ENCODE measurements at regions not wholly inside any gene's neighbourhood (a gene's known extent, or its start where the extent isn't known, plus 50 kb on each side); places are given as distances from the start of the nearest gene placed in this dataset.
"Not testable (repeated sequence)": the region's sequence is repeated elsewhere in the genome, so short reads cannot be mapped to it uniquely, and the experiment has no call there.

DNA sequence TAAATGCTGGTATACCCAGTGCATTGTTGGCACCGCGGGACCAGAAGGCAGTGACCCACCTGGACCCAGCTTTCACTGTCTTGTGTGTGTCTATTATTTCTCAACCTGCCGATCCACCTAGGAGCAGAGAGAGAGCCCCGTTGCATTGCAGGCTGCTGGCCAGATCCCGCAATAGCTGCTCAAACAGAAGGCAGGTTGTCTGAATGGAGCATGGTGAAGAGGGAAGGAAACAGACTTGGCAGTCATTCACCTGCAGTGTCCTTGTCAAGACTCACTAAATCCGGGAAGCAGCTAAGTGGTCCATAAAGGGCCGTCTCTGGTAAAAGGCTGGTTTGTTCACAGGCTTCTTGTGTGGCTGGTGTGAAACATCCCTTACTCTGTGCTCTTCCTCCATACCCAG lies 552.6 kb upstream of the CDH5 start:
- not testable (repeated sequence) for H3K4me1 Mint-ChIP-seq (ENCODE audit: low read depth); H3K27me3 Mint-ChIP-seq; H3K27ac Mint-ChIP-seq; H3K36me3 Mint-ChIP-seq (ENCODE audit: low read depth); DNase-seq; H3K4me3 Mint-ChIP-seq; H3K9me3 Mint-ChIP-seq

DNA sequence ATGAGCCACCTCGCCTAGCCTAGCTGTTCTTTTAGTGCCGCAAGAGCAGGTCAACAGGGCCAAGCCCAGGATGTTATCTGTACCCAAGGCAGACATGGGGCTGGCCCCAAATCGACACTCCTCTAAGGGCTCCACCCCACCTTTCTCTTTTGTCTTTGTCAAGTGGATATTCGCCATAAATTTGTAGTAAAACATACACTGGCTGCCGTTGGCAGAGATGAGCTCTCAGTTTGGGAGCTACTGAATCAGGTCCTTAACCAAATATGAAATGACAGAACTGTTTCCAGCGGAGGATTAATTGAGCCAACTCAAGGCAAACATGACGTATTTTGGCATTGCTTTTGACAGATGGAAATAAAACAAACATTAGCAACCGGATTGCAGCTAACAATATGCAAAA lies 556.9 kb upstream of the CDH5 start:
- no peak overlapping the region for H3K4me3 Mint-ChIP-seq
- H3K9me3 Mint-ChIP-seq: no peaks in the 10 kb centered on the region
- no peak for DNase-seq
- no peaks in the 10 kb centered on the region for H3K36me3 Mint-ChIP-seq (ENCODE audit: low read depth)
- H3K4me1 Mint-ChIP-seq (ENCODE audit: low read depth): no peaks in the 10 kb centered on the region
- H3K27ac Mint-ChIP-seq: no peak overlapping the region
- H3K27me3 Mint-ChIP-seq: no peaks in the 10 kb centered on the region

DNA sequence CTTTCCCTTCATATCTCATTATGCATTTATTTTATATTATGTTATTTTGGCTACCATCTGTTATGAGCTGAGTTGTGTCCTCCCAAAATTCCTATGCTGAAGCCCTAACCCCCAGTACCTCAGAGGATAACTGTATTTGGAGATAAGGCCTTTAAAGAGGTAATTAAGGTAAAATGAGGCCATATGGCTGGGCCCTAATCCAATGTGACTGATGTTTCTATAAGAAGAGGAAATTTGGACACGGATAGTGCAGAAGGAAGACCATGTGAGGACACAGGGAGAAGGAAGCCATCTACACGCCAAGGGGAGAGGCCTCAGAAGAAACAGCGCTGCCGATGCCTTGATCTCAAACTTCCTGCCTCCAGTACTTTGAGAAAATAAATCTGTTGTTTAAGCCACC lies 557.7 kb upstream of the CDH5 start:
- Mint-ChIP-seq H3K27me3 (no peaks in the 10 kb centered on the region), H3K9me3 (no peaks in the 10 kb centered on the region), H3K36me3 (ENCODE audit: low read depth) (no peaks in the 10 kb centered on the region), H3K4me3 (no peak overlapping the region), H3K27ac (no peak overlapping the region), H3K4me1 (ENCODE audit: low read depth) (no peaks in the 10 kb centered on the region)
- DNase-seq: no peak

DNA sequence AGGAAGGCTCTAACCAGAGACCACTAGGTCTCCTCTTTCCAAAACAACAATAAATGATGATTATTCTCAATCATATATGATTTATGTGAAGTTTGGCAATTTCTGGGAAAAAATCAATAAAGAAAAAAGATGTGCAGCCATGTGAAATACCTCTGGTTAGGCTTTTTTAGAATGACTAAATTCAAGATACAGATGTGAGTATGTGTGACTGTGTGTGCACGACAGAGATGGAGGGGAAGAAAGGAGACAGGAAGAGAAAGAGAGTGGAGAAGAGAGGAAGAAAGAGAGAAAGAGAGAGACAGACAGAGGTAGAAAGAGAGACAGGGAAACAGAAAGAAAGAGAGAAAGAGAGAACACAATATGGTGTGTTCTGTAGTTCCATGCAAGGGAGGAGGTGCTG lies 558.6 kb upstream of the CDH5 start:
- DNase-seq: no peak
- Mint-ChIP-seq H3K4me3 (no peak overlapping the region), H3K4me1 (ENCODE audit: low read depth) (no peaks in the 10 kb centered on the region), H3K27me3 (no peaks in the 10 kb centered on the region), H3K9me3 (no peaks in the 10 kb centered on the region), H3K27ac (no peak overlapping the region), H3K36me3 (ENCODE audit: low read depth) (no peaks in the 10 kb centered on the region)

DNA sequence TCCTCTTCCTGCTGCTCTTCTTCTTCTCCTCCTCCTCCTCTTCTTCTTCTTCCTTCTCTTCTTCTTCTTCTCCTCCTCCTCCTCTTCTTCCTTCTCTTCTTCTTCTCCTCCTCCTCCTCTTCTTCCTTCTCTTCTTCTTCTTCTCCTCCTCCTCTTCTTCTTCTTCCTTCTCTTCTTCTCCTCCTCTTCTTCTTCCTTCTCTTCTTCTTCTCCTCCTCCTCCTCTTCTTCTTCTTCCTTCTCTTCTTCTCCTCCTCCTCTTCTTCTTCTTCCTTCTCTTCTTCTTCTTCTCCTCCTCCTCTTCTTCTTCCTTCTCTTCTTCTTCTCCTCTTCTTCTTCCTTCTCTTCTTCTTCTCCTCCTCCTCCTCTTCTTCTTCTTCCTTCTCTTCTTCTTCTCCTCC lies 560.8 kb upstream of the CDH5 start:
- H3K9me3 Mint-ChIP-seq; H3K27me3 Mint-ChIP-seq; H3K4me3 Mint-ChIP-seq; H3K27ac Mint-ChIP-seq; DNase-seq; H3K4me1 Mint-ChIP-seq (ENCODE audit: low read depth); H3K36me3 Mint-ChIP-seq (ENCODE audit: low read depth): not testable (repeated sequence)

DNA sequence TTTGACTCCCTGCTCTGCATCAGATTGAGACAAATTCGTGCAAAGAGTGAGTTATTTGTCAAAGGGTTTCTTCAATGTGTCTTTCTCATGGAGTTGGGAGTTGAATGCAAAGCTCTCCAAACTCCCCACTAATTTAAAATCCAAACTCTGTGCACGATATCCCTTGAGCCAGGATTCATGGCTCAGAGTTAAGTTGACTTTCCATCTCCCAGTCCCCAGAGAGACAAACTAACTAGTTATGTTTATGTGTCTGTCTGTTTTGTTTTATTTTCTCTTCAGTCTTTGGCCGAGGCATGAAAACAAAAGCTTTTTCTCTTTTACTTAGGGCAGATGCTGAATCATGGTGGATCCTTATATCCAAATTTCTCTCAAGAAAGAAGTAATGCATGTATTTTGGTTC lies 570.0 kb upstream of the CDH5 start:
- DNase-seq: no peak
- Mint-ChIP-seq H3K36me3 (ENCODE audit: low read depth) (no peaks in the 10 kb centered on the region), H3K27ac (no peak overlapping the region), H3K4me3 (no peak overlapping the region), H3K27me3 (no peaks in the 10 kb centered on the region), H3K4me1 (ENCODE audit: low read depth) (no peaks in the 10 kb centered on the region), H3K9me3 (peaks cover 2% of the 10 kb centered on the region)

DNA sequence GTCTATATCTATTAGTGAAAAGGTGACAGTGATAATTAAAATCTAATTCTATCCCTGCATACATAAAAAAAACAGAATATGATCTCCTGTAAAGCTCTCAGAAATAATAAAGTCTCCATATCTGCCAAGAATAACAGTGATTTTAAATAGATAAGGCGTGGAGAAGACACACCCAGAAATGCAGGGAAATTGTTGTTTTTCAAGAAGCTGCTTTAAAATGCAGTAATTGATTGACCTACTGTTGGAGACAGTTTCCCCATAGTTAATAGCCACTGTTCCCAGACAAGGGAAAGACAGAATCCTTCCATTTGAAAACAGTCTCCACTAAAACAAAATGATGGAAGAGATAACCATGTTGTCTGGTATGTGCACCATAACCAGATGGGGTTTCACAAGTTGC lies 571.5 kb upstream of the CDH5 start:
- Mint-ChIP-seq H3K4me1 (ENCODE audit: low read depth) (no peaks in the 10 kb centered on the region), H3K27me3 (no peaks in the 10 kb centered on the region), H3K9me3 (peaks cover 2% of the 10 kb centered on the region), H3K36me3 (ENCODE audit: low read depth) (no peaks in the 10 kb centered on the region), H3K27ac (no peak overlapping the region), H3K4me3 (no peak overlapping the region)
- DNase-seq: no peak

DNA sequence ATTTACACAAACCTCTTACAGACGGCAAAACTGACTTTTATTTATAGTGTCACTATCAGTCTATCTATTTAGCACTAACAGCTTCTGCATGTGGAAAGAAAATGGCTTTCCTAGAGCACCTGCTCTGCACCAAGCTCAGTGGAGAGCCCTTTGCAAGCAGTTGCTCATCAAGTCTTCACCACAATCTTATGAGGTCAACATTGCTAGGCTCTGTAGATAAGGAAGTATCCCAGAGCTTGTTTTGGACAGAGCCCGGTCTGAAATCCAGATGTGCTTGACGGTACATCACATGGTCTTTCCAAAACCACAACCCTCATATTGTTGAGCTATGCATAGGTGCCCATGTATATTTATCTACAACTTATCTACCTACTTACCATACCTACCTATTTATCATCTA lies 572.7 kb upstream of the CDH5 start:
- no peaks in the 10 kb centered on the region for H3K4me1 Mint-ChIP-seq (ENCODE audit: low read depth)
- H3K4me3 Mint-ChIP-seq: no peak overlapping the region
- H3K9me3 Mint-ChIP-seq: peaks cover 2% of the 10 kb centered on the region
- H3K36me3 Mint-ChIP-seq (ENCODE audit: low read depth): no peaks in the 10 kb centered on the region
- no peaks in the 10 kb centered on the region for H3K27me3 Mint-ChIP-seq
- no peak overlapping the region for H3K27ac Mint-ChIP-seq
- DNase-seq: no peak

DNA sequence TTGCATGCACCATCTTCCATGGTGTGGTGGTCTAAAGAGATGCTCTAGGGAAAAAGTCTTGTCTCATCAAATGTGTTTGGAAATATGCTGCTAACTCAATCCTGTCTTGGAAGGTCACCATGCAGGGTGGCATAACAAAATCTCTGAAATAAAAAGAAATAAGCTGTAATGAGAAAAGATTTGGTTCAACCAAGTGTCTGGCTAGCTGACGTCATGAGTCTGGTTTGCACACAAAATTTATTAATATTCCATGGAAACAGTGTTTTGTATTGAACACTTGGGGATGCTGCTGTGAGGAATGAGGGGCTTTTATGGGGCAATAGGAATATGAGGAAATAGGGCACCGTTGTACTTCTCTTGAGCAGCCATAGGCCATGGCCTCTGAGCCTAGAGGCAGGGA lies 575.7 kb upstream of the CDH5 start:
- H3K27ac Mint-ChIP-seq: no peak overlapping the region
- no peaks in the 10 kb centered on the region for H3K36me3 Mint-ChIP-seq (ENCODE audit: low read depth)
- no peak overlapping the region for H3K4me3 Mint-ChIP-seq
- no peaks in the 10 kb centered on the region for H3K4me1 Mint-ChIP-seq (ENCODE audit: low read depth)
- no peak for DNase-seq
- H3K9me3 Mint-ChIP-seq: no peaks in the 10 kb centered on the region
- H3K27me3 Mint-ChIP-seq: no peaks in the 10 kb centered on the region

DNA sequence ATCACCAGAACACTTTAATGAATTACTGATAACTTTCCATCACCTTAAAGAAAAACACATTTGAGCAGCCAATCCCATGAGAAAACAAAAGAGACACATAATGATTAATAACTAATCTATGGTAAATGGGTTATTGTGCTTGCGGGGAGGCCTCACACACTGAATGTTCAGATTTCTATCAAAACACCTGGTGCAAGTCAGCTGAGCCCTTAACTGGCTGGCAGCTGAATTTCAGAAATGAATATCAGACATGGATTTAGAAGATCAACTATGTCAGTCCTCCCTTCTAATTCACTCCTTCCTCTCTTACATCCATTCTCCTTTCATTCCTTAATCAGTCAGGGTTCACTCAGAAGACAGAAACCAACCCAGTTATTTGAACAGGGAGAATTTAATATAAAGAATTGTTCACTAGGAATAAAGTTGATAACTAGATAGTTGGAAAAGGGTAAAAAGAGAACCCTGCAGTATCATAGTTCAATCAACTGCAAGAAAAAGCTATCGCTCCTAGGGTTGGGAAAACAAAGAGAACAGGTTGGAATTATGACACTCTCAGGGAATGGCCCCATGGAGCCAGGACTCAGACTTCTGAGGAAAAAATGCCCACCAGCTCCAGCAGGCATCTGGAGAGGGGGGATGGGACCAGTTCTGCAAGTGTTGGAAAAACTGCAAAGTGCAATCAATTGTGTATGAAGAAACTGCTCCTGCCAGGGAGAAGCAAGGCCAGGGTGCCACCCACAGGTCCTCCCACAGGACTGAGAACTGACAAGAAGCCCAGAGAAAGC lies 577.1 kb upstream of the CDH5 start:
- DNase-seq: no peak
- H3K27ac Mint-ChIP-seq: no peak overlapping the region
- H3K9me3 Mint-ChIP-seq: no peaks in the 10 kb centered on the region
- H3K36me3 Mint-ChIP-seq (ENCODE audit: low read depth): no peaks in the 10 kb centered on the region
- H3K27me3 Mint-ChIP-seq: no peaks in the 10 kb centered on the region
- no peak overlapping the region for H3K4me3 Mint-ChIP-seq
- no peaks in the 10 kb centered on the region for H3K4me1 Mint-ChIP-seq (ENCODE audit: low read depth)

DNA sequence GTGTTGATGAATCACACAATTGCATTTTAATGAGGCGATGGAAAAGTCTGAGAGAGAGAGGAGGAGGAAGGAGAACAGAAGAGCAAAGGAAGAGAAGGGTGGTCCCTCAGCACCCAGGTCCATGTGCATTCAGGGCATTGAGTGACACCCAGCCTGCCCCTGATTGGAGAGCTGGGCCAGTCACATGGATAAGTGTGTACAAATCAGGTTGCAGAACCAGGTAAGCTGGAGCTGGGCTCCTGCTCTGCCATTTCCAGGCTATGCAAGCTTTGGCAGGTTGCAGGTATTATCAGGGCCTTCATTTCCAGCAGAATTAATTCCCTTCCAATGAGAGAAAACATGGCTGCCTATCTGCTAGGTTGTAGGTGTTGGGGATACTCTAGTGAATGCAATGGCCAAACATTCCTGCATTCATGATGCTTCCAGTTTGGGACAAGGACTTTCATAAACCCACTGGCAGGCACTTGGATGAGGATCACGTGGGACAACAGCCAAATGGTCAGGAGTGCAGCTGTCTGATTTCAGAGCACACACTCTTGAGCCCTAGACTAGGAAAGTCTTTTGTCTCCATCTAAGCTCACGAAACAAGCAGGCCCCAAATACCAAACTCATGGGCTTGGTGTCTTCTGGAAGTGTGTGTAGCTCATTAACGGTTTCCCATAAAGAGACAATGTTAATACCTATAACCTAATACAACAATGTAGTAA lies 577.9 kb upstream of the CDH5 start:
- Mint-ChIP-seq H3K36me3 (ENCODE audit: low read depth) (no peaks in the 10 kb centered on the region), H3K4me3 (no peak overlapping the region), H3K9me3 (no peaks in the 10 kb centered on the region), H3K27ac (no peak overlapping the region), H3K27me3 (no peaks in the 10 kb centered on the region), H3K4me1 (ENCODE audit: low read depth) (no peaks in the 10 kb centered on the region)
- DNase-seq: no peak

DNA sequence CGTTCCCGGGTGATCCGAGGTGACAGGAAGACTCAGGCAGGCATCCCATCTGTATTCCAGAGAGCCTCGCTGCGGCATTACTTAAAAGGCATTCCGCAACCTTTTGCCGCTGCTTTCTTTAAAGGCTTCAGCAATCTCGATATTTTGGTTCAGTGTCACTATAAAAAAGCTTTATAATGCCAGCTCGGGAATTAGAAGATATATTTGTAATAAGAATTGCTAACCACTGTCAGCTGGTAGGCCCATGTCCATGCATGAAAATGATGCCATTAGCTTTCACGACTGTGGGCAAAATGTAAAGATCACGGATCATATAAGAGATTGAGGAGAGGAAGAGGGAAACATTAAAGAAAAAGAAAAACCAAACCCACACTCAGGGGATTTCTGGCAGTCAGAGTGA lies 578.6 kb upstream of the CDH5 start:
- no peaks in the 10 kb centered on the region for H3K4me1 Mint-ChIP-seq (ENCODE audit: low read depth)
- no peak overlapping the region for H3K27ac Mint-ChIP-seq
- DNase-seq: no peak
- H3K27me3 Mint-ChIP-seq: no peaks in the 10 kb centered on the region
- no peak overlapping the region for H3K4me3 Mint-ChIP-seq
- H3K9me3 Mint-ChIP-seq: no peaks in the 10 kb centered on the region
- H3K36me3 Mint-ChIP-seq (ENCODE audit: low read depth): no peaks in the 10 kb centered on the region

DNA sequence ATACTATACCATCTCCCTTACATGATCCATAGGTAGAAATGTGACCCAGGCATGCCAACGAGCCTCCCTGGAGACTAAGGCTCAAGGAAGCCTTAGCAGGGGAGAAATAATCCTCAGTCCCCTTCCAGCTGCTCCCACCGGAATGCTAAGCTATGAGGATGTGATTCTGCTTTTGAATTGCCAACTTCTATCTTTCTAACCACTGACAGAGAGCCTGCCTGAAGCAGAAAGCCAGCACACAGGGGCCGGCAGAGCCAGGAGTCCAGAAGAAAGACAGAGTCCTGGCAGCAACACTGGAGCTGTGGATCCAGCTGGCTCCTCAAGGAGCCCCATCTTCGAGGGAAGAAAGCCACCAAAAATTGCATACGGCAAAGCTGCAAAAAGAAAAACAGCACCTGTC lies 579.6 kb upstream of the CDH5 start:
- no peak overlapping the region for H3K27ac Mint-ChIP-seq
- no peaks in the 10 kb centered on the region for H3K9me3 Mint-ChIP-seq
- no peaks in the 10 kb centered on the region for H3K4me1 Mint-ChIP-seq (ENCODE audit: low read depth)
- H3K27me3 Mint-ChIP-seq: no peaks in the 10 kb centered on the region
- DNase-seq: no peak
- H3K36me3 Mint-ChIP-seq (ENCODE audit: low read depth): no peaks in the 10 kb centered on the region
- no peak overlapping the region for H3K4me3 Mint-ChIP-seq

DNA sequence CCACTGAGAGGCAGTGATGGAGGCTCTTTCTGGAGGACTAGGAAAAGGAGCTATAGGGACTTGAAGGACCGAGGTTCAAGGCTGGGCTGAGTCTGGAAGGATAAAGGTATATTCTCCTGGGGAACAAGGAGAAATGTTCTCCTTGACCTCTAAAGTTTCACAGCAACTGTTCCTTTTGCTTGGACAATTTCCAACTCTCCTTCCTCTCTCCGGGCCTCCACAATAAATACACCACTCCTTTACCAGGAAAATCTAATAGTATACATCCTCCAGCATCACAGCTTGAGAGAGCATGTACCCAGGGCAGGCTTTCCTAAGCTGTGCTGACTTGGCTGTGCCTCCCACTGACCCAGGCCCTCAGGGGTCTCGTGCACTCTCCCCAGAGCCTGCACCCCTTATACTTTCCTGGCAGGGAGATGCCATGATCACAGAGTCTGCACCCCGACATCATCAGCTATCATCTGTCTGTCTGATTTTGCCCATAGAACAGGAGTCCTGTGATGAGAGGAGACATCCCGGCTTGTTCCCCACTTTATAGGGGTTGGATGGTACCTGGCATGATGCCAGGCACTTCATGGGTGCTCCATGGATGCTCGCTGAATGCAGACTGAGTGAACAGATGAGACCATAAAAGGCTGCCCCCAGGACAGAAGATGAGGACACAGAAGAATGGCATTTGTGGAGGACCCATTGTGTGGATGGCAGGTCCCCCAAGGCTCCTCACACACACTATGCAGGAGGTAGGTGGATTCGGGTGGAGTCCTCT lies 582.6 kb upstream of the CDH5 start:
- Mint-ChIP-seq H3K27me3 (no peaks in the 10 kb centered on the region), H3K27ac (no peak overlapping the region), H3K9me3 (no peaks in the 10 kb centered on the region), H3K36me3 (ENCODE audit: low read depth) (no peaks in the 10 kb centered on the region), H3K4me3 (no peak overlapping the region), H3K4me1 (ENCODE audit: low read depth) (no peaks in the 10 kb centered on the region)
- DNase-seq: no peak
